ENCODE measurements at regions not wholly inside any gene's neighbourhood (a gene's known extent, or its start where the extent isn't known, plus 50 kb on each side); places are given as distances from the start of the nearest gene placed in this dataset.

- Histone ChIP-seq H3K4me3 (ENCODE audit: low read length) (no peak overlapping the region), H3K9ac (ENCODE audit: low read length) (no peak overlapping the region), H3F3A (ENCODE audit: low read length, unreplicated experiment) (no peaks in the 10 kb centered on the region), H3K4me2 (ENCODE audit: low read length) (no peak overlapping the region), H3K9me3 (ENCODE audit: low read length) (no peaks in the 10 kb centered on the region), H3K27me3 (ENCODE audit: low read length) (peaks cover 36% of the 10 kb centered on the region), H4K20me1 (ENCODE audit: low read length) (no peaks in the 10 kb centered on the region), H3K9me2 (replicated peaks; ENCODE audit: low read length) (no peaks in the 10 kb centered on the region), H3K79me2 (ENCODE audit: low read length) (no peaks in the 10 kb centered on the region), H2AFZ (ENCODE audit: low read length) (no peak overlapping the region), H3K36me3 (ENCODE audit: low read depth, low read length) (no peaks in the 10 kb centered on the region), H3K4me1 (ENCODE audit: insufficient read depth, low read length) (no peaks in the 10 kb centered on the region), H3K27ac (ENCODE audit: low read length) (no peak overlapping the region)
- ChIA-PET POLR2A (ENCODE audit: unreplicated experiment) (no interaction called here), CTCF (no interaction called here)
- TF ChIP-seq EZH2 (IDR thresholded peaks at IDR 0.05; ENCODE audit: low read length, unreplicated experiment) = no peak
- TF ChIP-seq EZH2phosphoT487 (IDR thresholded peaks at IDR 0.05; ENCODE audit: borderline replicate concordance, low read length) = no peak
- TF ChIP-seq, protein P1, sequence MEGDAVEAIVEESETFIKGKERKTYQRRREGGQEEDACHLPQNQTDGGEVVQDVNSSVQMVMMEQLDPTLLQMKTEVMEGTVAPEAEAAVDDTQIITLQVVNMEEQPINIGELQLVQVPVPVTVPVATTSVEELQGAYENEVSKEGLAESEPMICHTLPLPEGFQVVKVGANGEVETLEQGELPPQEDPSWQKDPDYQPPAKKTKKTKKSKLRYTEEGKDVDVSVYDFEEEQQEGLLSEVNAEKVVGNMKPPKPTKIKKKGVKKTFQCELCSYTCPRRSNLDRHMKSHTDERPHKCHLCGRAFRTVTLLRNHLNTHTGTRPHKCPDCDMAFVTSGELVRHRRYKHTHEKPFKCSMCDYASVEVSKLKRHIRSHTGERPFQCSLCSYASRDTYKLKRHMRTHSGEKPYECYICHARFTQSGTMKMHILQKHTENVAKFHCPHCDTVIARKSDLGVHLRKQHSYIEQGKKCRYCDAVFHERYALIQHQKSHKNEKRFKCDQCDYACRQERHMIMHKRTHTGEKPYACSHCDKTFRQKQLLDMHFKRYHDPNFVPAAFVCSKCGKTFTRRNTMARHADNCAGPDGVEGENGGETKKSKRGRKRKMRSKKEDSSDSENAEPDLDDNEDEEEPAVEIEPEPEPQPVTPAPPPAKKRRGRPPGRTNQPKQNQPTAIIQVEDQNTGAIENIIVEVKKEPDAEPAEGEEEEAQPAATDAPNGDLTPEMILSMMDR (conservative IDR thresholded peaks at IDR 0.05; ENCODE audit: low read depth, low read length) = no peak
- no TSS peak for BruUV-seq (replicated peaks)
- ATAC-seq = no peak
- intact Hi-C loops (cut with micrococcal nuclease) = no loop called here
- DNase-seq = no peak
These were observed 463.1 kb upstream of the HS6ST1 start for GRCh38 chr2:128781585-128782385.

- Histone ChIP-seq H3K4me3 (ENCODE audit: low read length) (no peak overlapping the region), H3K9me3 (ENCODE audit: low read length) (no peaks in the 10 kb centered on the region), H3K9me2 (replicated peaks; ENCODE audit: low read length) (no peaks in the 10 kb centered on the region), H3K9ac (ENCODE audit: low read length) (no peak overlapping the region), H2AFZ (ENCODE audit: low read length) (no peak overlapping the region), H3F3A (ENCODE audit: low read length, unreplicated experiment) (no peaks in the 10 kb centered on the region), H3K27ac (ENCODE audit: low read length) (no peak overlapping the region), H3K36me3 (ENCODE audit: low read depth, low read length) (no peaks in the 10 kb centered on the region), H3K79me2 (ENCODE audit: low read length) (no peaks in the 10 kb centered on the region), H4K20me1 (ENCODE audit: low read length) (no peaks in the 10 kb centered on the region), H3K4me1 (ENCODE audit: insufficient read depth, low read length) (no peaks in the 10 kb centered on the region), H3K27me3 (ENCODE audit: low read length) (peaks cover 32% of the 10 kb centered on the region), H3K4me2 (ENCODE audit: low read length) (no peak overlapping the region)
- intact Hi-C loops (cut with micrococcal nuclease) = no loop called here
- ChIA-PET POLR2A (ENCODE audit: unreplicated experiment) (no interaction called here), CTCF (no interaction called here)
- no TSS peak for BruUV-seq (replicated peaks)
- DNase-seq = no peak
- TF ChIP-seq EZH2phosphoT487 (IDR thresholded peaks at IDR 0.05; ENCODE audit: borderline replicate concordance, low read length) (no peak), EZH2 (IDR thresholded peaks at IDR 0.05; ENCODE audit: low read length, unreplicated experiment) (no peak)
- TF ChIP-seq, protein P1 (conservative IDR thresholded peaks at IDR 0.05; ENCODE audit: low read depth, low read length) = no peak
- no peak for ATAC-seq
These were observed 463.9 kb upstream of the HS6ST1 start for GRCh38 chr2:128782411-128783192.
